Breast epithelium (tissue), 3 donors: ENCODE measurements at regions not wholly inside any gene's neighbourhood (a gene's known extent, or its start where the extent isn't known, plus 50 kb on each side); places are given as distances from the start of the nearest gene placed in this dataset.

Experiments
- POLR2AphosphoS5 ChIP-seq, 3 donors: sonication (generic); formaldehyde crosslinking; IDR thresholded peaks; one replicate each; pipeline ENCODE4 v1.6.1; 2017; ENCODE audit warnings: antibody characterized with exemption in 3 of 3
- TF ChIP-seq, protein P1 (sequence below), 3 donors: fragments of 450-650 bp; IDR thresholded peaks; one replicate each; pipeline ENCODE4 v1.5.1; 2016 to 2017; ENCODE audit warnings: antibody characterized with exemption in 3 of 3, mild to moderate bottlenecking in 3 of 3, moderate library complexity in 3 of 3

- TF ChIP-seq, protein P1, sequence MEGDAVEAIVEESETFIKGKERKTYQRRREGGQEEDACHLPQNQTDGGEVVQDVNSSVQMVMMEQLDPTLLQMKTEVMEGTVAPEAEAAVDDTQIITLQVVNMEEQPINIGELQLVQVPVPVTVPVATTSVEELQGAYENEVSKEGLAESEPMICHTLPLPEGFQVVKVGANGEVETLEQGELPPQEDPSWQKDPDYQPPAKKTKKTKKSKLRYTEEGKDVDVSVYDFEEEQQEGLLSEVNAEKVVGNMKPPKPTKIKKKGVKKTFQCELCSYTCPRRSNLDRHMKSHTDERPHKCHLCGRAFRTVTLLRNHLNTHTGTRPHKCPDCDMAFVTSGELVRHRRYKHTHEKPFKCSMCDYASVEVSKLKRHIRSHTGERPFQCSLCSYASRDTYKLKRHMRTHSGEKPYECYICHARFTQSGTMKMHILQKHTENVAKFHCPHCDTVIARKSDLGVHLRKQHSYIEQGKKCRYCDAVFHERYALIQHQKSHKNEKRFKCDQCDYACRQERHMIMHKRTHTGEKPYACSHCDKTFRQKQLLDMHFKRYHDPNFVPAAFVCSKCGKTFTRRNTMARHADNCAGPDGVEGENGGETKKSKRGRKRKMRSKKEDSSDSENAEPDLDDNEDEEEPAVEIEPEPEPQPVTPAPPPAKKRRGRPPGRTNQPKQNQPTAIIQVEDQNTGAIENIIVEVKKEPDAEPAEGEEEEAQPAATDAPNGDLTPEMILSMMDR (IDR thresholded peaks at IDR 0.05): no peak
- TF ChIP-seq POLR2AphosphoS5 (IDR thresholded peaks at IDR 0.05): no peak
Measured at GRCh38 chr12:58980768-58981167, 60.5 kb upstream of the LRIG3 start.
